ENCODE measurements at regions not wholly inside any gene's neighbourhood (a gene's known extent, or its start where the extent isn't known, plus 50 kb on each side); places are given as distances from the start of the nearest gene placed in this dataset.

GRCh38 chr16:17887963-17888362 lies 417.2 kb upstream of the XYLT1 start:
- Histone ChIP-seq H2AFZ (no peak overlapping the region), H3K36me3 (ENCODE audit: low read depth) (no peaks in the 10 kb centered on the region), H4K20me1 (ENCODE audit: insufficient read depth) (no peaks in the 10 kb centered on the region), H3K9me2 (ENCODE audit: insufficient read depth) (no peaks in the 10 kb centered on the region), H3K9ac (no peak overlapping the region), H3K27ac (no peak overlapping the region), H3F3A (ENCODE audit: insufficient read depth) (no peaks in the 10 kb centered on the region), H3K9me3 (ENCODE audit: low read depth) (no peaks in the 10 kb centered on the region), H3K79me2 (ENCODE audit: insufficient read depth) (no peaks in the 10 kb centered on the region), H3K27me3 (replicated peaks; ENCODE audit: insufficient read depth) (no peaks in the 10 kb centered on the region), H3K4me3 (no peak overlapping the region), H3K4me1 (ENCODE audit: insufficient read depth) (no peaks in the 10 kb centered on the region), H3K4me2 (ENCODE audit: unreplicated experiment) (no peak overlapping the region)
- 56 to 61% methylated on average over 3 of the region's 3 CpGs for WGBS, 2 experiments (ENCODE audit: low coverage in 1 of 2, low lambda C conversion rate in 2 of 2, missing lambda C conversion rate in 2 of 2)
- no peak for TF ChIP-seq EZH2phosphoT487 (IDR thresholded peaks at IDR 0.05; ENCODE audit: insufficient read depth, low read depth)
- no peak for TF ChIP-seq EZH2 (IDR thresholded peaks at IDR 0.05; ENCODE audit: insufficient read depth, poor library complexity, severe bottlenecking)
- peak; percentile 28 for DNase-seq
- in situ Hi-C loops (cut with MboI): no loop called here

GRCh38 chr16:17885659-17886207 lies 415.0 kb upstream of the XYLT1 start:
- Histone ChIP-seq H3K36me3 (ENCODE audit: low read depth) (no peaks in the 10 kb centered on the region), H4K20me1 (ENCODE audit: insufficient read depth) (no peaks in the 10 kb centered on the region), H3K9ac (no peak overlapping the region), H3K4me3 (no peak overlapping the region), H3K27ac (no peak overlapping the region), H3K27me3 (replicated peaks; ENCODE audit: insufficient read depth) (no peaks in the 10 kb centered on the region), H3K9me3 (ENCODE audit: low read depth) (no peaks in the 10 kb centered on the region), H3F3A (ENCODE audit: insufficient read depth) (no peaks in the 10 kb centered on the region), H2AFZ (no peak overlapping the region), H3K4me1 (ENCODE audit: insufficient read depth) (no peaks in the 10 kb centered on the region), H3K79me2 (ENCODE audit: insufficient read depth) (no peaks in the 10 kb centered on the region), H3K9me2 (ENCODE audit: insufficient read depth) (no peaks in the 10 kb centered on the region), H3K4me2 (ENCODE audit: unreplicated experiment) (no peak overlapping the region)
- no peak for TF ChIP-seq EZH2phosphoT487 (IDR thresholded peaks at IDR 0.05; ENCODE audit: insufficient read depth, low read depth)
- TF ChIP-seq EZH2 (IDR thresholded peaks at IDR 0.05; ENCODE audit: insufficient read depth, poor library complexity, severe bottlenecking): no peak
- 45 to 52% methylated on average over 7 of the region's 7 CpGs for WGBS, 2 experiments (ENCODE audit: low coverage in 1 of 2, low lambda C conversion rate in 2 of 2, missing lambda C conversion rate in 2 of 2)
- no peak for DNase-seq
- in situ Hi-C loops (cut with MboI): no loop called here

GRCh38 chr16:17877821-17878360 lies 407.1 kb upstream of the XYLT1 start:
- no peak overlapping the region for H2AFZ ChIP-seq
- in situ Hi-C loops (cut with MboI): no loop called here
- no peak overlapping the region for H3K9ac ChIP-seq
- no peak overlapping the region for H3K4me3 ChIP-seq
- H3F3A ChIP-seq (ENCODE audit: insufficient read depth): no peaks in the 10 kb centered on the region
- no peak overlapping the region for H3K27ac ChIP-seq
- H3K36me3 ChIP-seq (ENCODE audit: low read depth): no peaks in the 10 kb centered on the region
- H3K9me2 ChIP-seq (ENCODE audit: insufficient read depth): no peaks in the 10 kb centered on the region
- no peaks in the 10 kb centered on the region for H3K79me2 ChIP-seq (ENCODE audit: insufficient read depth)
- WGBS, 2 experiments (ENCODE audit: low coverage in 1 of 2, low lambda C conversion rate in 2 of 2, missing lambda C conversion rate in 2 of 2): 18 to 22% methylated on average over 2 of the region's 2 CpGs
- no peaks in the 10 kb centered on the region for H4K20me1 ChIP-seq (ENCODE audit: insufficient read depth)
- H3K4me2 ChIP-seq (ENCODE audit: unreplicated experiment): no peak overlapping the region
- no peaks in the 10 kb centered on the region for H3K4me1 ChIP-seq (ENCODE audit: insufficient read depth)
- no peaks in the 10 kb centered on the region for H3K27me3 ChIP-seq (replicated peaks; ENCODE audit: insufficient read depth)
- TF ChIP-seq EZH2 (IDR thresholded peaks at IDR 0.05; ENCODE audit: insufficient read depth, poor library complexity, severe bottlenecking): no peak
- no peak for TF ChIP-seq EZH2phosphoT487 (IDR thresholded peaks at IDR 0.05; ENCODE audit: insufficient read depth, low read depth)
- no peaks in the 10 kb centered on the region for H3K9me3 ChIP-seq (ENCODE audit: low read depth)
- DNase-seq: no peak

GRCh38 chr16:17866996-17867395 lies 396.2 kb upstream of the XYLT1 start:
- H3K79me2 ChIP-seq (ENCODE audit: insufficient read depth): no peaks in the 10 kb centered on the region
- DNase-seq: no peak
- H3K27me3 ChIP-seq (replicated peaks; ENCODE audit: insufficient read depth): no peaks in the 10 kb centered on the region
- H3K36me3 ChIP-seq (ENCODE audit: low read depth): no peaks in the 10 kb centered on the region
- no peak overlapping the region for H2AFZ ChIP-seq
- no peak overlapping the region for H3K27ac ChIP-seq
- no peaks in the 10 kb centered on the region for H3K4me1 ChIP-seq (ENCODE audit: insufficient read depth)
- no peak overlapping the region for H3K4me3 ChIP-seq
- H3K4me2 ChIP-seq (ENCODE audit: unreplicated experiment): no peak overlapping the region
- in situ Hi-C loops (cut with MboI): no loop called here
- no peaks in the 10 kb centered on the region for H3F3A ChIP-seq (ENCODE audit: insufficient read depth)
- TF ChIP-seq EZH2 (IDR thresholded peaks at IDR 0.05; ENCODE audit: insufficient read depth, poor library complexity, severe bottlenecking) (no peak), EZH2phosphoT487 (IDR thresholded peaks at IDR 0.05; ENCODE audit: insufficient read depth, low read depth) (no peak)
- H3K9me3 ChIP-seq (ENCODE audit: low read depth): no peaks in the 10 kb centered on the region
- H3K9me2 ChIP-seq (ENCODE audit: insufficient read depth): no peaks in the 10 kb centered on the region
- H4K20me1 ChIP-seq (ENCODE audit: insufficient read depth): no peaks in the 10 kb centered on the region
- WGBS, 2 experiments (ENCODE audit: low coverage in 1 of 2, low lambda C conversion rate in 2 of 2, missing lambda C conversion rate in 2 of 2): 23 to 24% methylated on average over 5 of the region's 5 CpGs
- no peak overlapping the region for H3K9ac ChIP-seq
